ENCODE measurements at regions not wholly inside any gene's neighbourhood (a gene's known extent, or its start where the extent isn't known, plus 50 kb on each side); places are given as distances from the start of the nearest gene placed in this dataset.

DNA sequence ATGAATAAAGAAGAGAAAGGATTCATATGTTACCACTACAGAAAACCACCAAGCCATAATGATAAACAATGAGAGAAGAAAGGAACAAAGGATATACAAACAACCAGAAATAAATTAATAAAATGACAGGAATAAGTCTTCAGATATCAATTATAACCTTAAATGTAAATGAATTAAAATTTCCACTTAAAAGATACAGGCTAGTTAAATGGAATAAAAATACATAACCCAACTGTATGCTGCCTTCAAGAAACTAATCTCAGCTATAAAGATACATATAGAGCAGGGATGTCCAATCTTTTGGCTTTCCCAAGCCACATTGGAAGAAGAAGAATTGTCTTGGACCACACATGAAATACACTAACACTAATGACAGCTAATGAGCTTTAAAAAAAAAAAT, 135.9 kb upstream of the GJE1 start:
- H3K9me3 Mint-ChIP-seq (ENCODE audit: unreplicated experiment), result peaks cover 19% of the 10 kb centered on the region
- no TSS peak for BruUV-seq (replicated peaks)

DNA sequence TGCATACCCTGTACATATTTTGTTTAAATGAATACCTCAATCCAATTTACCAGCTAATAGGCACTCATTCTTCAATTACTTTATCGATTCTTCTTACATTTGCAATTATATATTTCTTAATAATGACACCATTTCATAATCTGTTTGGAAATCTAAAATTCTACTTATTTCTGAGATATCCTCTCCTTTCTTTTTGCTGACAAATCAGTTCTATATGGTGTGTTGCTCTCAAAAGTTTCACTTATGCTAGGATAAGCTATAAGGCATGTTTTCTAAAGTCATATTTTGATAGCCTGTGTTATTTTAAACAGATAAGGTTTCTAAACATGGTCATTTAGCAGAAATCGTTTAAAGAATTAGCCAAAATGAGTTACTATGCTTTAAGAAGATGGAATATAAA, 140.6 kb upstream of the GJE1 start:
- no peak for DNase-seq (ENCODE audit: unreplicated experiment)
- H3K9me3 Mint-ChIP-seq (ENCODE audit: unreplicated experiment), result peaks cover 8% of the 10 kb centered on the region
- intact Hi-C loops (cut with micrococcal nuclease), result no loop called here
- ChIA-PET CTCF (interaction anchor here (0.7 to 1.1 kb wide), 2 partner anchors 118 to 120 kb away, joined by 4 read pairs; no protein-coding TSS in a partner anchor), POLR2A (no interaction called here)
- no peaks in the 10 kb centered on the region for H3K36me3 Mint-ChIP-seq (ENCODE audit: insufficient read depth, unreplicated experiment)
- H3K4me3 Mint-ChIP-seq (ENCODE audit: unreplicated experiment), result no peak overlapping the region
- H3K4me1 Mint-ChIP-seq (ENCODE audit: insufficient read depth, unreplicated experiment), result no peaks in the 10 kb centered on the region
- H3K27ac Mint-ChIP-seq (ENCODE audit: low read depth, unreplicated experiment), result no peak overlapping the region
- TF ChIP-seq, protein P1, sequence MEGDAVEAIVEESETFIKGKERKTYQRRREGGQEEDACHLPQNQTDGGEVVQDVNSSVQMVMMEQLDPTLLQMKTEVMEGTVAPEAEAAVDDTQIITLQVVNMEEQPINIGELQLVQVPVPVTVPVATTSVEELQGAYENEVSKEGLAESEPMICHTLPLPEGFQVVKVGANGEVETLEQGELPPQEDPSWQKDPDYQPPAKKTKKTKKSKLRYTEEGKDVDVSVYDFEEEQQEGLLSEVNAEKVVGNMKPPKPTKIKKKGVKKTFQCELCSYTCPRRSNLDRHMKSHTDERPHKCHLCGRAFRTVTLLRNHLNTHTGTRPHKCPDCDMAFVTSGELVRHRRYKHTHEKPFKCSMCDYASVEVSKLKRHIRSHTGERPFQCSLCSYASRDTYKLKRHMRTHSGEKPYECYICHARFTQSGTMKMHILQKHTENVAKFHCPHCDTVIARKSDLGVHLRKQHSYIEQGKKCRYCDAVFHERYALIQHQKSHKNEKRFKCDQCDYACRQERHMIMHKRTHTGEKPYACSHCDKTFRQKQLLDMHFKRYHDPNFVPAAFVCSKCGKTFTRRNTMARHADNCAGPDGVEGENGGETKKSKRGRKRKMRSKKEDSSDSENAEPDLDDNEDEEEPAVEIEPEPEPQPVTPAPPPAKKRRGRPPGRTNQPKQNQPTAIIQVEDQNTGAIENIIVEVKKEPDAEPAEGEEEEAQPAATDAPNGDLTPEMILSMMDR (IDR thresholded peaks at IDR 0.05; ENCODE audit: unreplicated experiment), result no peak
- no TSS peak for BruUV-seq (replicated peaks)
- no peaks in the 10 kb centered on the region for H3K27me3 Mint-ChIP-seq (ENCODE audit: insufficient read depth, unreplicated experiment)

More for the DNA sequence above, 135.9 kb upstream of the GJE1 start:
- TF ChIP-seq, protein P1 (IDR thresholded peaks at IDR 0.05; ENCODE audit: unreplicated experiment), result no peak
- intact Hi-C loops (cut with micrococcal nuclease), result no loop called here
- Mint-ChIP-seq H3K27me3 (ENCODE audit: insufficient read depth, unreplicated experiment) (no peaks in the 10 kb centered on the region), H3K27ac (ENCODE audit: low read depth, unreplicated experiment) (no peak overlapping the region), H3K4me3 (ENCODE audit: unreplicated experiment) (no peak overlapping the region), H3K36me3 (ENCODE audit: insufficient read depth, unreplicated experiment) (no peaks in the 10 kb centered on the region), H3K4me1 (ENCODE audit: insufficient read depth, unreplicated experiment) (no peaks in the 10 kb centered on the region)
- ChIA-PET POLR2A (no interaction called here), CTCF (interaction anchor here (1.2 kb wide), 1 partner anchor 8 kb away, joined by 5 read pairs; no protein-coding TSS in a partner anchor)
- no peak for DNase-seq (ENCODE audit: unreplicated experiment)

DNA sequence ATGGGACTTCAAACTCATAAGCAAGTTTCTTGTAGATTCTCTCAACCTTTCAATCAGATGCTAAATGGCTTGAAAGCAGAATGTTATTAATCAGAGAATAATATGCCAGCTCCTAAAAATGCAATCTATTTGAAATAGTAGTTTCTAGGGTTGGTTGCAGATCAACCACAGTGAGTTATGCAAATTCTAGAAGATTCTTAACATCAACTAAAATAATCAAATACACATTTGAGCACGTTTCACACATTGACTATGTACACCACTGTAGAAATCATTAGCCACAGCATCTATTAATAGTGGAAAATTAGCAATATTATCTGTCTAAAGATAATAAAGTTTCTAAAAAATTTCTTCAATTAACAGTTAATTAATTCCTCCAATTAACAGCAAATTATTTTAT, 141.9 kb upstream of the GJE1 start:
- intact Hi-C loops (cut with micrococcal nuclease), result no loop called here
- ChIA-PET CTCF (interaction anchor here (0.6 to 3.2 kb wide), 3 partner anchors 56 to 217 kb away, joined by 3 to 31 read pairs (median 17); no protein-coding TSS in a partner anchor), POLR2A (interaction anchor here (0.6 kb wide), 1 partner anchor 481 kb away, joined by 5 read pairs; no protein-coding TSS in a partner anchor)
- Mint-ChIP-seq H3K4me3 (ENCODE audit: unreplicated experiment) (no peak overlapping the region), H3K27me3 (ENCODE audit: insufficient read depth, unreplicated experiment) (no peaks in the 10 kb centered on the region), H3K9me3 (ENCODE audit: unreplicated experiment) (no peaks in the 10 kb centered on the region), H3K27ac (ENCODE audit: low read depth, unreplicated experiment) (no peak overlapping the region), H3K36me3 (ENCODE audit: insufficient read depth, unreplicated experiment) (no peaks in the 10 kb centered on the region), H3K4me1 (ENCODE audit: insufficient read depth, unreplicated experiment) (no peaks in the 10 kb centered on the region)
- no TSS peak for BruUV-seq (replicated peaks)
- TF ChIP-seq, protein P1 (IDR thresholded peaks at IDR 0.05; ENCODE audit: unreplicated experiment), result no peak
- no peak for DNase-seq (ENCODE audit: unreplicated experiment)

DNA sequence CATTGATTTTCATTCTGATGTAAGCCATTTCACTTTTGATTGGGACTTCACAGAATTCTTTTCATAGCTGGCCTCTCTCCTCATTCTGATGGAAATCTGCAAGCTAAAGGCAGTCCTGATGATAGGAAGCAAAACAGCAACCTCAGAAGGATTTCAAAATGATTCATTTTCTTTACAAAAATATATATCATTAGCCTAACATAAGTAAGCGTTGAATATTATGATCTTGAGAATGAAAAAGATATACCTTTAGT, 143.1 kb upstream of the GJE1 start:
- intact Hi-C loops (cut with micrococcal nuclease), result loop anchor here (1.0 to 2.0 kb wide), 3 partner anchors 56 to 217 kb away; no protein-coding TSS in a partner anchor
- POLR2A ChIA-PET, result interaction anchor here (0.6 kb wide), 1 partner anchor 46 kb away, joined by 3 read pairs; no protein-coding TSS in a partner anchor
- Mint-ChIP-seq H3K27ac (ENCODE audit: low read depth, unreplicated experiment) (no peak overlapping the region), H3K4me3 (ENCODE audit: unreplicated experiment) (no peak overlapping the region), H3K9me3 (ENCODE audit: unreplicated experiment) (no peaks in the 10 kb centered on the region), H3K27me3 (ENCODE audit: insufficient read depth, unreplicated experiment) (peaks cover 6% of the 10 kb centered on the region), H3K4me1 (ENCODE audit: insufficient read depth, unreplicated experiment) (no peaks in the 10 kb centered on the region), H3K36me3 (ENCODE audit: insufficient read depth, unreplicated experiment) (no peaks in the 10 kb centered on the region)
- BruUV-seq (replicated peaks), result no TSS peak
- no peak for DNase-seq (ENCODE audit: unreplicated experiment)
- TF ChIP-seq, protein P1 (IDR thresholded peaks at IDR 0.05; ENCODE audit: unreplicated experiment), result no peak
- CTCF ChIA-PET, result interaction anchor here (0.6 to 3.2 kb wide), 32 partner anchors 8 to 1452 kb away, joined by 3 to 31 read pairs (median 4); no protein-coding TSS in a partner anchor

All from MCF 10A (cell line).